Natural killer cell treated with Interleukin-12 subunit alpha and Interleukin-12 subunit beta and Interleukin-15 and Interleukin-18, amount 100 ng/mL, for 72 hours (primary cell): ENCODE measurements at regions not wholly inside any gene's neighbourhood (a gene's known extent, or its start where the extent isn't known, plus 50 kb on each side); places are given as distances from the start of the nearest gene placed in this dataset.
A peak's percentile ranks its signal among the peaks of the same experiment; 100 is the strongest.

Experiments used
- ATAC-seq, 2 donors: fragments of 150-1000 bp; cut with Tn5 transposase in 1 of 2; sonication (Bioruptor Pico), chemical (Tn5 transposase) in 1 of 2; 2 replicates each; pipeline ENCODE4 v1.10.0; 2021
- DNase-seq: peaks from one replicate; pipeline ENCODE4 v3.0.0; 2022; ENCODE audit warnings: low spot score
- H3K27ac Mint-ChIP-seq, 2 donors: 1 replicate in 1 of 2; 2 replicates in 1 of 2; pipeline ENCODE4 v1.8.0; 2022; ENCODE audit warnings: mixed read lengths in 2 of 2, mild to moderate bottlenecking in 1 of 2, moderate library complexity in 1 of 2
- H3K27me3 Mint-ChIP-seq, 2 donors: 1 replicate in 1 of 2; 2 replicates in 1 of 2; pipeline ENCODE4 v1.8.0; 2022; ENCODE audit warnings: mixed read lengths in 2 of 2
- H3K36me3 Mint-ChIP-seq: one replicate; pipeline ENCODE4 v1.8.0; 2022; ENCODE audit warnings: mixed read lengths
- H3K4me1 Mint-ChIP-seq, 2 donors: 1 replicate in 1 of 2; 2 replicates in 1 of 2; pipeline ENCODE4 v1.8.0; 2022; ENCODE audit warnings: low read depth in 2 of 2, mixed read lengths in 2 of 2, mild to moderate bottlenecking in 1 of 2
- H3K4me3 Mint-ChIP-seq: one replicate; pipeline ENCODE4 v1.8.0; 2022; ENCODE audit warnings: mixed read lengths
- H3K9me3 Mint-ChIP-seq: 2 replicates; pipeline ENCODE4 v1.8.0; 2022; ENCODE audit warnings: mixed read lengths

DNA sequence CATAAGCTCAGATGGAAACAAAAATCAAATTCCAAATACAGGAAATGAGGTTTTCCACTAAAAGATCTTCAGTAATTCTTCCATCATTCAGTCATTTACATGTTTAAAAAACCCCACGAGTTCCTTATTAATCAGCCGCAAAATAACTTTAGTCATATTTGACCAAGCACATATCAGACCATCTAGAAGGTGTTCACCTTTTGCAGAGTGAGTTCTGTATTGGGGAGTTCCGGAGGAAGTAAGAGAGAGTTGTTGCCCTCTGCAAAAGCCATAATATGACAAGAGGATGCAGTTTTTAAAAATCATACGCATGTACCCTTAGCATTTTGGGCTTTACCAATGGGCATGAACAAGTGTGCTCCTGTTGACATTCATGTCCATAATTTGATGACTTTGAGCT is 61.6 kb downstream of the CCR1 start:
- H3K27ac Mint-ChIP-seq: peak overlapping the region; percentile 8 to 50
- H3K9me3 Mint-ChIP-seq: peaks cover 3% of the 10 kb centered on the region
- H3K27me3 Mint-ChIP-seq: no peaks in the 10 kb centered on the region
- H3K4me1 Mint-ChIP-seq: peaks cover 21 to 24% of the 10 kb centered on the region in 2 donors
- no peaks in the 10 kb centered on the region for H3K36me3 Mint-ChIP-seq
- DNase-seq: no peak
- no peak overlapping the region for H3K4me3 Mint-ChIP-seq
- ATAC-seq: peak in 1 of 2 donors; percentile 41

DNA sequence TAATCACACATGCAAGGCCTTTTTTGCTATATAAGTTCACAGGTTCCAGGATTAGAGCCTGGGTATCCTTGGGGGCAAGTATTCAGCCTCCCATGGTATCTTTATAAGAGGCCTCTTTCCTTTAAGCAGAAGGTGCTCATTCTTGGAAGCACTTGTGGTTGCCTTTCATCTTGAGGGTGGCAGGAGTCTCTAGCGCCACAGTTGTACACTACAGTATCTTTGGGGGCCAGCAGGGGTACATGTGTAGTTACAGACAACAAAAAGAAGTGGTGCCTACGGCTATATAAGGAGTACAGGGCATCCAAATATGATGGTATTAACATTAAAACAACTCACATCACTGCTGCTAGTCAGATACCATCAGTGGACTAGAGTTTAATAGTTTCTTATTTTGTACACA is 62.1 kb downstream of the CCR1 start:
- Mint-ChIP-seq H3K27me3 (no peaks in the 10 kb centered on the region), H3K9me3 (peaks cover 4% of the 10 kb centered on the region), H3K27ac (peak overlapping the region; percentile 8 to 50), H3K4me3 (no peak overlapping the region), H3K4me1 (peaks cover 21 to 24% of the 10 kb centered on the region in 2 donors), H3K36me3 (no peaks in the 10 kb centered on the region)
- DNase-seq (no peak), ATAC-seq (no peak)

DNA sequence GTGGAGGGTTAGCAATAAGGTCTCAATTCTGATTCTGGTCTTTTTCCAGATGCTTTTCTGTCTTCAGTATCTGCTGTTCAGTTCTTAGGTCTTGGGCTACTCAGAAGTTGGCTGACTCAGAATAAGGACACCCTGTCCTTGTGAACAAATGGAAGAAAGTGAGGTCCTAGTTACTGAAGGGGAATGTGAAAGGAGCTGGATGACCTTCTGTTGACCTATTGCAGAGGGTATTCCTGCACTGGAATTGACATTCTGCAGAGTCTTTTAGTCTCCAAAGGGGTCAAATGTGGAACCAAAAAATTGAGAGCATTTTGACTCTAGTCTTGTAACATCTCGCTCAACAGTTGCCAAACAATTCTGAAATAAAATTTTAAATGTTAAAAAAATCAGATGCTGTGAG is 63.0 kb downstream of the CCR1 start:
- ATAC-seq (no peak), DNase-seq (no peak)
- H3K27me3 Mint-ChIP-seq: no peaks in the 10 kb centered on the region
- no peak overlapping the region for H3K27ac Mint-ChIP-seq
- no peak overlapping the region for H3K4me3 Mint-ChIP-seq
- peaks cover 5% of the 10 kb centered on the region for H3K9me3 Mint-ChIP-seq
- H3K36me3 Mint-ChIP-seq: no peaks in the 10 kb centered on the region
- H3K4me1 Mint-ChIP-seq: peaks cover 21 to 24% of the 10 kb centered on the region in 2 donors

DNA sequence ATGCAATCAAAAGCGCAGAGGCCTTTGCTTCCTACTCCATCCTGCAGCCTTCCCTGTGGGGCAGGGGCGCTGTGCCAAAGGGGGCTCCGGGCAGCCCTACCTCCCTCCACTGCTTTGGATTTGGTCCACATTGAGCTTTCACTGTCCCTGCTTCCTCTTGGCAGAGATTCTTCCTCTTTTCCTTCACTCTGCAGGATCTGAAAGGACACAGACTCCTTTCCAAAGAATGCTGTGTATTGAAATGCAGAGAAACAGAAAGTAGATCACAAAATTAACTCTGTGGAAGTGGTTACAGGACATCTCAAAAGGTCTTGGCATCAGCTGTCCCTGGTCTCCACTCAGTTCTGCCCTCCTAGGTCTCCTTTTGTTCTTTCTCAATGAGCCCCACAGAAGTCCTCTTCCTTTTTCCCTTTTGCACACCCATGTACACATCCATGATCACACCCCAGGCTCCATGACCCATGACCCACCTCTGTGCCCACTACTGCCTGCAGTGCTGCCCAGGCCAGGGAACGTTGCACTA is 64.1 kb downstream of the CCR1 start:
- no peak for DNase-seq
- Mint-ChIP-seq H3K27ac (peak overlapping the region in 1 of 2 donors; percentile 6), H3K4me3 (no peak overlapping the region), H3K4me1 (peaks cover 21 to 24% of the 10 kb centered on the region in 2 donors), H3K36me3 (no peaks in the 10 kb centered on the region), H3K9me3 (peaks cover 5% of the 10 kb centered on the region), H3K27me3 (no peaks in the 10 kb centered on the region)
- ATAC-seq: no peak

DNA sequence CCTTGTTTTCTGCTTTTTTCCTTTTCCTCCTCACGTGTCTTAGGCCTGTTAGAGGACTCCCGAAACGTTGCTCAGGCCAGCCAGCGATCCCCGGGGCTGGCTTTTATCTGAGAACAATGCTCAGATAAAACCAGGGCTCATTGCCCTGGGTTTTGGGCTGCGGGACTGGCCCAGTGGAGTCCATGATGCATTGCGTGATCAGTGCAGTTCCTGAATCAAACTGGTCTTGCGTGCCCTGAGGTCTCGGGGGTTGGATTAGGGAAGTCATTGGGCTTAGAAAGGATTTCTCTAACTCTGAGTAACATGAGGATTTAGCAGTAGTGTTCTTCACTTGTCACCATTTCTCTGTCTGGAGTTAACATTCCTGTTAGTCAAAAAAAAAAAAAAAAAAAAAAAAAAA is 66.3 kb downstream of the CCR1 start:
- no peaks in the 10 kb centered on the region for H3K27me3 Mint-ChIP-seq
- no peak overlapping the region for H3K4me3 Mint-ChIP-seq
- no peaks in the 10 kb centered on the region for H3K36me3 Mint-ChIP-seq
- no peak for ATAC-seq
- no peak for DNase-seq
- peaks cover 20% of the 10 kb centered on the region in 2 donors for H3K4me1 Mint-ChIP-seq
- H3K9me3 Mint-ChIP-seq: peaks cover 5% of the 10 kb centered on the region
- H3K27ac Mint-ChIP-seq: no peak overlapping the region

DNA sequence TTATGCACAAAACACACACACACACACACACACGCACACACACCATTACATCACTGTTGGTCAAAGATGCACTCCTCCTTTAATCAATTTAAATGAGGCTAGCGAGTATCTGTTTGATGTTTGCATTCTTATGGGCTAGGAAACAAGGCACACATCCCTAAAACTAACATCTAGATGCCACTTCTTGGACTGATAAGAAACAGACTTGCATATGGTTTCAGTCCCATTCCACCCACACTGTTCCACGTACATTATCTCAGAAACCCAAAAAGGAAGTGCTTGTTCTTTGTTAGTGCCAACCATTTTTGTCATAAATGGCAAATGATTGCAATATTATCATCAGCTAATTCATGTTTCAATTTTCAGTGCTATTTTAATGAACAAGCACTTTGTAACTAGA is 69.5 kb downstream of the CCR1 start:
- Mint-ChIP-seq H3K36me3 (no peaks in the 10 kb centered on the region), H3K27ac (no peak overlapping the region), H3K9me3 (peaks cover 3% of the 10 kb centered on the region), H3K27me3 (no peaks in the 10 kb centered on the region), H3K4me3 (no peak overlapping the region), H3K4me1 (peaks cover under 1 to 8% of the 10 kb centered on the region in 2 donors)
- no peak for ATAC-seq
- DNase-seq: no peak

DNA sequence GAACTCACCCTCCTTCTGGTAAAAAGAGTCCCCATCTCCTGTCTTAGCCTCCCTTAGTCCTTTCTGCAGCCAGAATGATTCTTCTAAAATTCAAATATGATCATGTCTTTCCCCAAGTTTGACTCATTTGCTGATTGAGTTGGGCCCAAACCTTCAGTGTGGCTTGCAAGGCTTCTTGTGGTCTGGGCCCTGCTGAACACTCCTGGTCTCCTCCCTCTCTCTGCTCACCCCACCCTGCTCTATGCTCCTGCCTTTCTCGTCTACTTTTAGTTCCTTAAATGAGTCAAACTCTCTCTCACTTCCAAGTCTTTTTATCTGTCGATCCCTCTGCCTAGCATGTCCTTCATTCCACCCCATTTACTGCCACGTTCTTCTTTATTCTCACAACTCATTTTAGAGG is 72.6 kb downstream of the CCR1 start:
- no peaks in the 10 kb centered on the region for H3K36me3 Mint-ChIP-seq
- H3K27ac Mint-ChIP-seq: no peak overlapping the region
- H3K9me3 Mint-ChIP-seq: no peaks in the 10 kb centered on the region
- DNase-seq: no peak
- peak; percentile 60 to 61 for ATAC-seq
- peaks cover 3 to 5% of the 10 kb centered on the region in 2 donors for H3K4me1 Mint-ChIP-seq
- H3K27me3 Mint-ChIP-seq: no peaks in the 10 kb centered on the region
- no peak overlapping the region for H3K4me3 Mint-ChIP-seq

DNA sequence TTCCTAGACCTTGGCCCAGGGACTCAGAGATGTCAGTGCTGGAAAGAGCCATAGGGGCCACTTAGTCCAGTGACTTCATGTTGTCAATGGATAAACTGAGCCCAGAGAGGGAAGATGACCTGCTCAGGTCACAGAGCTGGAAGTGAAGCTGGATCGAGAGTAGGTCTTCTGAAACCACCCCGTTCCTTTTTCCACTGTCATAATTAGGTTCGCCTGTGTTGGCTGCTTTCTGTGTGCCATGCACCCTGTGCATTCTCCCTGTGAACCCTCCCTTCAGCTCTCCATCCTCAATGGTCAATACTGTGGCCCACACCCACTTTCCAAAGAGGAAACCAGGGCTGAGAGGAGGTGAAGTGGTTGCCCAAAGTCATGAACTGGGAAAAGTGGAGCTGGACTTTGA is 74.8 kb downstream of the CCR1 start:
- DNase-seq: no peak

DNA sequence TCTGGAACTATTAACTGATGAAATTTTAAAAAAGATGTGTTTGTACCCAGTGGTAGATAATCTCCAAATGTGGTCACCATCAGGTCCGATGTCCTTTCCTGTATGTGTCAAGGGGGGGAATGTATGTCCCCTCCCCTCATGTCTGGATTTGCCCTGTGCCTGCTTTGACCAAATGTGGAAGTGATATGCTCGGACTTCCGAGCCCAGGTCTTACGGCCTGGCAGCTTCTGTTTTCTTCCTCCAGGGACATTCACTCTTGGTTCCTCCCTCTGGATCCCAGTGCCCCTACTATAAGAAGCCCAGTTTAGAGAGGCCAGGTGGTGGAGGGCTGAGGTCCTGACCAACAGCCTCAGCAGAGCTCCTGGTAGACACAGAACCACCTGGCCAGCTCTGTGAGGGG is 75.5 kb downstream of the CCR1 start:
- H3K4me3 Mint-ChIP-seq: no peak overlapping the region
- peaks cover 19 to 21% of the 10 kb centered on the region in 2 donors for H3K4me1 Mint-ChIP-seq
- no peaks in the 10 kb centered on the region for H3K27me3 Mint-ChIP-seq
- H3K9me3 Mint-ChIP-seq: peaks cover 5% of the 10 kb centered on the region
- ATAC-seq (no peak), DNase-seq (no peak)
- no peak overlapping the region for H3K27ac Mint-ChIP-seq
- H3K36me3 Mint-ChIP-seq: no peaks in the 10 kb centered on the region

More for the DNA sequence above, 74.8 kb downstream of the CCR1 start:
- no peak overlapping the region for H3K4me3 Mint-ChIP-seq
- H3K36me3 Mint-ChIP-seq: no peaks in the 10 kb centered on the region
- no peaks in the 10 kb centered on the region for H3K27me3 Mint-ChIP-seq
- peaks cover 5% of the 10 kb centered on the region for H3K9me3 Mint-ChIP-seq
- no peak overlapping the region for H3K27ac Mint-ChIP-seq
- H3K4me1 Mint-ChIP-seq: peaks cover 19 to 20% of the 10 kb centered on the region in 2 donors
- ATAC-seq: no peak

DNA sequence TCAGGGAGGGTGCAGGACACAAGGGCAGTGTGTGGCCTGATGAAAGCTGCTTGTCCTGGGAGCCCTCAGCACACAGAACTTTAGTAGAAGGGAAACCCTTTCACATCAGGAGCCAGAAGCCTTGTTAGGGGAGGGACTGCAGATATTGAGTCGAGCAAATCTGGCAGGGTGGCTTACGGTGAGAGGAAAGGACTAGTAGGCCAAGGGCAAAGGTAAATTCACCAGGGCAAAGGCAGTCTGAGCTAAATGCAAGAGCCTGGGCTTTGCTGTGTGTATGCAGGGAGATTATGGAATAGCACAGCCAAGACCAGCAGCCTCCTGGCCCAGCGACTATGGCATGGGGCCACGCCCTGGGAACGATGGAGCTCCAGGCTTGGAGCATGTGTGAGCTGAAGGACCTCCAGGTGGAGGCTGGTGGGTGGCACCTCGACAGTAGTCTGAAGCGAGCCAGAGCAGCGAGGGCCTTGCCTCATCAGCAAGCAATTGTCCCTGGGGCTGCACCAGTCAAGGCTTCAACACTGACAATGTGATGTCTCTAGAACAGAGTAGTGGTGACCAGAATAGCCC is 76.1 kb downstream of the CCR1 start:
- Mint-ChIP-seq H3K9me3 (peaks cover 5% of the 10 kb centered on the region), H3K27me3 (no peaks in the 10 kb centered on the region), H3K4me3 (no peak overlapping the region), H3K4me1 (peaks cover 19 to 24% of the 10 kb centered on the region in 2 donors), H3K27ac (peak overlapping the region in 1 of 2 donors; percentile 47), H3K36me3 (no peaks in the 10 kb centered on the region)
- no peak for ATAC-seq
- DNase-seq: no peak

DNA sequence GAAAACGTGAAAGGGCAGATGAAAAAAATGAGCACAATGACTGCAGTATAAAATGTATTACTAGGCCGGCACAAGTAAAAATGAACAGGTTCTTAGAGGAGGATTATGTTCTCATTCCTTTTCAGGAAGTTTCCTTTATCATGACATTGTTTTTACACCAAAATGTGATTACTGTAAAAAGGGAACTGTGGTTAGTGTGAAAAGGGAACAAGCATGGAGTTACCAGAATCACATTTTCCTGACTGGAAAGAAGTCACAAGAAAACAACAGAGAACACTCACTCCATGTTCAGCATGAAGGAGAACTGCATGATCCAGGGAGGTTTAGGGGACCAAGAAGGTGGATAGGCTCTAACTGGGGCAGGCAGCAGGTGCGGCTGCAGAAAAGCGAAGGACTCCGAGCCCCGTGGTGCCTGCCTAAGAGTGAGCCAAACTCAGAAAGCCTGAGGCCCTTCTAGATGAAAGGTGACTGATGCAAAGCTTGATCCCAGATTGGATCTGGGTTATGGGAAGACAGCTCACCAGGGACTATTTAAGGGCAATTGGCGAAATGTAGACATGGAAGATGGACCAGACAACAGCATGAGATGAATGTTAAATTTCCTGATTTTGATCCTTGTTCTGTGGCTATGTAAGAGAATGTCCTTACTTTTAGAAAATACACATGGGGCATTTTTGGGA is 77.3 kb downstream of the CCR1 start:
- no peak overlapping the region for H3K4me3 Mint-ChIP-seq

DNA sequence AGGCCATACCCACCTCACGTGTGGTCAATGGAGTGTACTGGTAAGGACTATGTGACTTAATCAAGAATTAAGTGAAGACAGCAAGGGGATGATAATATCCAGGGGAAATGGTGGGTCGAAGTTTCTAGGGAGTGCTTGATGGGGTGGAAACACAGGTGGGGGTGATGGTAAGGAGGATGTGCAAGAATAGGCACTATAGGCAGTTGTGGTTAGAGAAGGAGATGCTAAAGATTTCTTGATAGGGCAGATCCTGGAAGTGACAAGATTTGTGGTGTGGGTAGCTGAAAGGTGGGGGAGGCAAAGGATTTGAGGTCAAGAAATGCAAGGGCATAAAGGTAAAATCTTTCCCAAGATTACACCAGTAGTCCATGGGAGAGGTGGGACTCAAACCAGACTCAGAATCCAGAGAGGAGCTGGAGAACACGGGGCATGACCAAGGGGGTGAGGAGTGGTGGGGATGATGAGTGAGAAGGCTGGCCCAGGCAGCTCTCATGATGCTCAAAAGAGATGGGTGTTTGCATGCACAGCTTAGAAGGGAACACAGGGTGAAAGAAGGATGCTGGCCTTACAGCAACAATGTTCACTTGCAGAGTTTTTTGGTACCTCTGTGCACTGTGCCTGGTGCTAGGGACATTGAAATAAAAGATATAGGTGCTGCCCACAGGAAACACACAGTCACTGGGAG is 78.4 kb downstream of the CCR1 start:
- H3K4me1 Mint-ChIP-seq: peaks cover 25% of the 10 kb centered on the region in 2 donors
- H3K9me3 Mint-ChIP-seq: peaks cover 5% of the 10 kb centered on the region
- peak in 1 of 2 donors; percentile 33 for ATAC-seq
- peak overlapping the region; percentile 21 to 47 for H3K27ac Mint-ChIP-seq
- H3K36me3 Mint-ChIP-seq: no peaks in the 10 kb centered on the region
- DNase-seq: no peak
- no peaks in the 10 kb centered on the region for H3K27me3 Mint-ChIP-seq
- H3K4me3 Mint-ChIP-seq: peak overlapping the region; percentile 38

More for the DNA sequence above, 77.3 kb downstream of the CCR1 start:
- H3K4me1 Mint-ChIP-seq: peaks cover 19 to 24% of the 10 kb centered on the region in 2 donors
- peak overlapping the region in 1 of 2 donors; percentile 47 for H3K27ac Mint-ChIP-seq
- peaks cover 5% of the 10 kb centered on the region for H3K9me3 Mint-ChIP-seq
- ATAC-seq (no peak), DNase-seq (no peak)
- H3K36me3 Mint-ChIP-seq: no peaks in the 10 kb centered on the region
- H3K27me3 Mint-ChIP-seq: no peaks in the 10 kb centered on the region

DNA sequence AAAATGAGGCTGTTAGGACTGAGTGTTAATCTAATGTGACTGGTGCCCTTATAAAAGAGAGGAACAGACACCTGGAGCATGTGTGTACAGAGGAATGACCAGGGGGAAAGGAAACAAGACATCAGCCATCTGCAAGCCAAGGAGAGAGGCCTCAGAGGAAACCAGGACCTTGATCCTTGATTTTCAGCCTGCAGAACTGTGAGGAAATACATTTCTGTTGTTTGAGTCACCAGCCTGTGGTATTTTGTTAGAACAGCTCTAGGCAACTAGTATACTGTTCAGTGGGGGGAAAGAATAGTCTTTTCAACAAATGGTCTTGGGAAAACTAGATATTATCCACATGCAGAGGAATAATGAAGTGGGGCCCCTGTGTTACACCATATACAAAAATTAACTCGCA is 80.6 kb downstream of the CCR1 start:
- peaks cover 37% of the 10 kb centered on the region in 2 donors for H3K4me1 Mint-ChIP-seq
- DNase-seq: no peak
- no peak for ATAC-seq
- H3K27ac Mint-ChIP-seq: peak overlapping the region in 1 of 2 donors; percentile 30
- no peaks in the 10 kb centered on the region for H3K27me3 Mint-ChIP-seq
- H3K36me3 Mint-ChIP-seq: no peaks in the 10 kb centered on the region
- H3K9me3 Mint-ChIP-seq: peaks cover 5% of the 10 kb centered on the region
- no peak overlapping the region for H3K4me3 Mint-ChIP-seq
